T-helper 1 cell treated with Interleukin-12 subunit alpha and Interleukin-12 subunit beta and Interleukin-4 antibody, amounts not matched to agents 30 ng/mL and 1 ng/mL, for 36 hours (primary cell): ENCODE measurements at regions not wholly inside any gene's neighbourhood (a gene's known extent, or its start where the extent isn't known, plus 50 kb on each side); places are given as distances from the start of the nearest gene placed in this dataset.

ENCODE experiments used
- intact Hi-C: fragments of 100-400 bp; cut with micrococcal nuclease; formaldehyde crosslinking; loops from one replicate; pipeline ENCODE4 v1.15.1; 2024

DNA sequence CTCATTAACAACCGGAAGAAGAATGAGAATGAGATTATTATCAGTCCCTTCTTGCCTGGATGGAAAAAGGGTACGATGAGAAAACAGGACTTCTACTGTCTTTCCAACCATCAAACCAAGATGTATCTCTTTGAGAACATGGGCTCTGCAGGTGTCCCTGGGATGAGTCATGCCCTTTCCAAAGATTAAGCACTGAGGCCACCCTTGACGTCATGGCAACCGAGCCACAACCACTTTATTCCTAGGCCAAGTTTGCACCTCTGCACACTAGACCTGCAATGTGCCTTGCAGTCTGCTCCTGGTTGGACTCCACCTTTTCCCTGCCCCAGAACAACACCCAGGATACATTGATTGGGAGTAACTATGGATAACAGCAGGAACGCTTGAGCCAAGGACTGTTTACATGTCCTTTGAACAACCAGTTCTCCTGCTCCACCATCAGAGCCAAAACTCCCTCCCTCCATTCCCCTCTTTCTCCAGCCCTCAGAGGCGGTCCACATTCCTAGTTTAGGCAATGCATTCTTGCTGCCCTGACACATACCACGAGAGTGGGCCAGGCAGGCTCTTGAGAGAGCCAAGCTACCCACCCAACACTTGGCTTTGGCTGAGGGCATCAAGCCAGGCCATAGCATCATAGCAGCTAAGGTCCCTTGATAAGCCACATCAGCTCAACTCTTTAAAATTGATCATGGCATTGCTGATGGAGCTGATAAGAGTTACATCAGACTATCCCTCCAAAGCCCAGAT lies 310.7 kb downstream of the TNS1 start:
- intact Hi-C loops, result no loop called here

DNA sequence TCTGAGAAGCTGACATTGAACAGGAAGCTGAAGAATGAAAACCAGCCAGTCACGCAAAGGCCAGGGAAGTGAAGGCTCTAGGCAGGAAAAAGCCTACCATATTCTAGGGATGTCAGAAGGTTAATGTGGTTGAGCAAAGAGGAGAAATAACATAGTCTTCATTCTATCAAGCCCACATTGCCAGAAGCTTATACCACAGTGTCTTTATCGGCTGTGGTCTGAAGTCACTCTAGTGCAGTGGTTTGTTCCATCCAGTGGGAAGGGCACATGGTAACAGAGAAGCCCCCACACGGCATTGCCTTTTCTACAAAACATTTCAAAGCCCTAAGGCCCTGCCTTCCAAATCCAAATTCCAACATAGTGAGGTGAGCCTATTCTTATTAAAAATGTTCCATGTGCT lies 311.3 kb downstream of the TNS1 start:
- intact Hi-C loops, result no loop called here

DNA sequence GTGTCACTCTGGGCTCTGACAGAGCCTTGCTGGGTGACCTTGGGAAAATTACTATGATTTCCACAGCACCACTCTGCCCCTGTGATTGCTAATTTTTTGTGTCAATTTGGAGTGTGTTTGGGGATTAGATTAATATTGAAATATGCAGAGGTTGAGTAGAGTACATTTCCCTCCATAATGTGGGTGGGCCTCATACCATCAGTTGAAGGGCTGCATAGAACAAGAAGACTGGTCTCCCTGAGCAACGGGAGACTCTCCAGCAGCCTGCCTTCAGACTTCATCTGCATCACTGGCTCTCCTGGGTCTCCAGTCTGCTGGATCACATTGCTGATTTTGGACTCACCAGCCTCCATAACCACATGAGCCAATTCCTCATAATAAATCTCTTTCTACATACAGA lies 313.7 kb downstream of the TNS1 start:
- intact Hi-C loops, result no loop called here

DNA sequence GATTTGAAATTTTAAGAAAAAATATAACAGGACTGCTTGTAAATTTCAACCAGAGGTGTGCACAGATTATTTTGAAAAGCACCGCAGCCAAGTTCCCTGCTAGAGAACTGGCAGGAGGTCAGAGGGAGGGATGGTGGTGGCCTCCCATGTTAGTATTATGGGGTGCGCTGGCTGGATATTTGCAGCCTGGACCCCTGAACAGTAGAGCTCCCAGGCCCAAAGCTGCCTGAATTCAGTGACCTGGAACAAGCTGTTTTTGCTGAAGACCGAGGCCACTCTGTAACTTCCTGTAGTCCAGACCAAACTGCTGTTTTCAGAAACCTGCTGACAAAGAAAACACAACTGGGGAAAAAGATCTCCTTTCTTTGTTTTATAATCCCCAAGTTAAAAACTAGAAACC lies 314.3 kb downstream of the TNS1 start:
- intact Hi-C loops, result no loop called here

DNA sequence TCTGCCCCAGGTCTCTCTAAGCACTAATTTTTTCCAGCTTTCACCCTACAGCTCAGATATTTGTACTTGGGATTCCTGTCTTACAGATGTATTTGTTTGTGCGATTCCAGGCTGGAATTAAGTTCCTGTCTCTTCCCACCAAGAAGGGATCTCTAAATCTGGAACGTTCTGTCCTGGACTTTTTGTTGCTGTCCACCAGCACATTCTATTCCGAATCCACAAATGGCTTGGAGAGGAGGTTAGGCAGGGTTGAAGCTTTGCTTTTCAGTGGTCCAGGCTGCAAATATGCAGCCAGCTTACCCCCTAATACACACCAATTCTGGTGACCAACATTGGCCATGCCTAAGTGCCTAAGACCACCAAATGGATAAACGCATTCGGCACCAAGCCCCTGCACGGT lies 315.0 kb downstream of the TNS1 start:
- intact Hi-C loops, result no loop called here

DNA sequence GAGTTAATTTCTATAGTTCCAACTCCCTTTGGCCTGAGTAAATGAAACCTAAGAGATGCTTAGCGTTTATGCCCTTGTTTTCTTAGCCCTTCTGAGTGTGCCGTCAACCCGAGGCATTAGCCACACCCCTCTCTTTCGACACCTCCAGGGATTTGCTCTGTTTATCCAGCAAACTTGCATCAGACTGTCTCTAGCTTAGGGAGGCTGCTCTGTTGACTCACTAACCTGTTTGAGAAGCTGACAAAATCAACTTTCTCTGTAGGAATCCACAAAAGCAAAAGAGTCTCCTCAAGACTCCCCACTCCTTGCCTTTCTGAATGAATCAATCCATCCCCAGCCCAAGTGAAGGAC lies 317.6 kb downstream of the TNS1 start:
- intact Hi-C loops, result no loop called here

DNA sequence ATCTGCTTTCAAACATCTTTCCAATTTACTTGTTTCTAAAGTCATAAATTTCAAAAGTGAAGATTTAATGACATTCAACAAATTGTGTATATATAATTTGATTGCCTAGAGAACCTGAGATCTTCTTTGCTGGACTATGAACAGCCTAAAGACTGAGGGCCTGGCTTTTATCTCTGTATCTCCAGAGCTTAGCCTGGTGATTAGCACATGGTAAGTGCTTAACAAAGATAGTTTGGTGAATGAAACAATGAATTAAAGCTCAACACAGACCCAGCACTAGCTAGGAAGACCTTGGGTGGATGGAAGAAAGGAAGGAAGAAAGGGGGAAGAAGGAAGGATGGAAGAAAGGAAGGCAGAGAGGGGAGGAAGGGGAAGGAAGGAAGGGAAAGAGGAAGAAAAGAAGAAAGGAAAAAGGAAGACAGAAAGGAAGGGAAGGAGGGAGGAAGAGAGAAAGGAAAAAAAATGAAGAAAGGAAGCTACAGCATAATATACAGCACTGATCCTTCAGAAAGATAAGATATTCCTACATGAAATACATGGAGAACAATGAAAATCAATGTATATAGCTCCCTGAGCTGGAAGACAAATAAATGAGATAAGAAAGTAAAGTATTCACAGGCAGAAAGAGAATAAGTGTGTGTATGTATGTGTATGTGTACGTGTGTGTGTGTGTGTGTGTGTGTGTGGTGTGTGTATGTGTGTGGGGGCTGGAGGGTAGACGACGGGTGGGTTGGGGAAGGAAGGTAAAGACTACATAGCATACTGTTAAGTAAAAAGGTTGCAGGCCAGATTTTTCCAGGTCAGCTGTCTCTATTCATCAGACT lies 318.2 kb downstream of the TNS1 start:
- intact Hi-C loops, result no loop called here

DNA sequence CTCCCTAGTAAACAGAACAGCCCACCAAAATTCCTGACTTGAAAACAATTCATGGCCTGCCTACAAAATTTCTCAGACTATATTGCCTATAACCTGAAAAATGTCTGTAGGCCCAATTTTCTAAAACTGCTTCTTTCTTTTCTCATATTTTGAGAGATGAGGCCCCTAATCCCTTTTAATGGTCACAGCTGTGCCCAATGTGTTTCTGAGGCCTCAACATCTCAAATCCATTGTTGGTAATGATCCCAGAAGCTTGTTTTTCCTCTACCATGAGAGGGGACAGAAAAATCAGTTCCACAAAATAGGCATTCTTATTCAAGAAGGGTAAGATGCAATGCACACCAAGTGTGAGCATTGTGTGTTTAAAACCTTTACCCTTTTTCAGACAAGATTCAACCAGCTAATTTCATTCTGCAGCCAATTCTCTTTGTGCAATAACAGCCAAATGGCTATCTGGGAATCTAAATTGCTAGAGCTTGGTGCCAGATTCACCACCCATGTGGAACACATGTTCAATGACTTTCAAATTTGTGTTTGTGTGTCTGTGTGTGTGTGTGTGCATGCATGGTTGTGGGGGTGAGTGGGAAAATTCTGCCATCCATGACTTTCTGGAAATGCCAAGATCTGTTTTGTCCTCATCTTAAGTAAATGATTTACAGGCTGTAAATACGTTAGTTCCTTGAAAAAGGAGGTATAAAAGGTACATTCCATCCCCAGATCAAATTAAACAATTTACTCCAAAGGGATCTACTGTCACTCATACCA lies 319.5 kb downstream of the TNS1 start:
- intact Hi-C loops, result no loop called here

DNA sequence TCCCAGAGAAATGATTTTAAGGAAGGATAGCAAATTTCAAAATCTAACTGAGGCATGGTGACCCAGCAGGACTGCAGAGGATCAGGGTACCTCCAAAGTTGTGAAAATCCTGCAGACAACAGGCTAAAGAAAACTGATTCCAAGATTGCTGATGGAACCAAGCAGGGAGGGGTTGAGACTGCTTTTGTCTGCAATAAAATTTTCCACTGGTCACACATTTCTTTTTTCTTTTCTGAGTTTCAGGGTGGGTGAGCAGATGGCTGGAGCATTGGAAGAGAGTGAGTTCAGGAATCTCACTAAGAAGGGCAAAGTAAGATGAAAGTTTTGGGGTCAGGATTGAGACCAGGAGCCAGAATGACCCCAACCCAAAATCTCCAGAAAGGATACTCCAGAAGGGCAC lies 321.0 kb downstream of the TNS1 start:
- intact Hi-C loops, result no loop called here

DNA sequence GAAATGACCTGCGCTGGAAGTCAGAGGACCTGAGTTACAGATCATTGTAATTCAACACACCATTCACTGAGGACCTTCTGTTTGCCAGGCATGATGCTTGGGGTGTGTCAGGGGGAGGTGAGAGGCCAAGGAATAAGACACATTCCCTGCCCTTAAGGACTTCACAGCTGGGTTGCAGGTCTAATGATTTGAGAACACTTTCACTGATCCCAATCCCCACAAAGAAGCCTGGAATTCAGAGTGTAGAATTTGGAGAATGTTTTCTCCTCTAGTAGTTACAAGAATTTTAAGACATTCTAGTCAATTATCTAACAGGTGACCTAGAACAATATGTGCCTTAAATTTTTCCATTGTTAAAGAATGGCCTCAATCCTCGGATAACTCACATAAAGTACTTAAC lies 322.4 kb downstream of the TNS1 start:
- intact Hi-C loops, result no loop called here

DNA sequence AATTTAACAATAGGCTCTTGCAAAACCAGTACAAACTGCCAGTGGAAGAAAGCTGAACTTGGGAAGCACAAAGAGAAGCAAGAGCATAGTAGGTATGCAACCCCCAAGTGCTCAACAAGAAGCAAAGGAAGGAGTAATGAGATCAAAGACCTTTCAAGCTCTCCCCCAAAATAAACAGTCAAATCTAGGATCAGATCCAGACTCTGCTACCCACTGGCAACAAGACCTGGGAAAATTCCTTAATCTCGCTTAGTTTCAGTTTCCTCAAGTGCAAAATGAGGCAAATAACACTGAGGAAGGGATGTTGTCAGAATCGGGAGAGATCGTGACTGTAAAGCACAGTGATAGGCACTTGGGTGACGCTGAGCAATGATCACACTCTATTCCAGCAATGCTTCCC lies 329.2 kb downstream of the TNS1 start:
- intact Hi-C loops, result no loop called here

DNA sequence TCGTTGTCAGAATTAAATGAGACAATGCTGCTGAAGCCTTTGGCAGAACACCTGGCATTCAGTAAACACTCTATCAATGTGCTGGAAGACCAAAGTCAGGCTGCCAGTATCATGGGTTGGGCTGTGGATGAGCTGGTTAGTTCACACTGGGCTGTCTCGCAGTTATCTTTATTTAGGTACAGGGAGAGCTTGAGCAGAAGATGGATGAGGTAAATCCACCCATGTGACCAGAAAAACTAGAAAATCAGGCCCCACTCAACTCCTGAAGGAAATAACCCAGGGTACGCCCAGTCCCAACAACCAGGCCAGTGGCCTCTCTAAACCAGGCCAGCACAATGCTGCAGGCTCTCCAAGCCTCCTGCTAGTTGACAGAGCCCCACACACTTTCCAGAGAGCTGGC lies 330.3 kb downstream of the TNS1 start:
- intact Hi-C loops, result no loop called here

DNA sequence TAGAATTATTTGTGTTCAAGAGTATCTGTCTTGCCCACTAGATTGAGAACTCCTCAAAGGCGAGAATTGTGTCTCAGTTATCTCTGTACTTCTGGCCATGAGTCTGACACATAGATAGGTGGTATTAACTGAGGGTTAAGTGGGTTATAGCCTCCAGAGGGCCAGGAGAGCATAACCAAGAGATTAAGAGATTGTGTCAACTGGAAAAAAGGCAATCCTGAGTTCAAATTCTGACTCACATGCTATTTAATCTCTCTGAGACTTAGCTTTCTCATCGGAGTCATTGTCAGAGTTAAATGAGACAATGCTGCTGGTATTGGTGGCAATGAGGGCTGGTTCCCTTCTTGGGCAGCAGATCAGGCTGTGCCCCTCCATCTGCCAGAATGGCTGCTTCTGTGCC lies 330.9 kb downstream of the TNS1 start:
- intact Hi-C loops, result no loop called here

DNA sequence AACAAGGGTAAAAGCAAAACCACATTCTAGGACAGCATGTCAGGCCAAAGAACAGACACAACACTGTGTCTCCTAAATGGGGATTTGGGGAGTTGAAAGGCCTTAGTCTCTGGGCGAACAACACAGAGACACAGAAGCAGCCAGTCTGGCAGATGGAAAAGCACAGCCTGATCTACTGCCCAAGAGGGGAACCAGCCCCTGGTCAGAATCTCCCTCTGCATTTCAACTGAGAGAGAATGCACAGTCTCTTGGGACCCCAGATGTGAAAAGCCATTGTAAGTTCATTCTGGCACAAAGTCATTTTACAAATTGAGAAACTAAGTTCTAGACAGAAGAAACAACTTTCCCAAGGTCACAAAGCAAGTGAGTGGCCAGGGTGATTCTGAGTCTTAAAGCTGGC lies 331.7 kb downstream of the TNS1 start:
- intact Hi-C loops, result no loop called here

DNA sequence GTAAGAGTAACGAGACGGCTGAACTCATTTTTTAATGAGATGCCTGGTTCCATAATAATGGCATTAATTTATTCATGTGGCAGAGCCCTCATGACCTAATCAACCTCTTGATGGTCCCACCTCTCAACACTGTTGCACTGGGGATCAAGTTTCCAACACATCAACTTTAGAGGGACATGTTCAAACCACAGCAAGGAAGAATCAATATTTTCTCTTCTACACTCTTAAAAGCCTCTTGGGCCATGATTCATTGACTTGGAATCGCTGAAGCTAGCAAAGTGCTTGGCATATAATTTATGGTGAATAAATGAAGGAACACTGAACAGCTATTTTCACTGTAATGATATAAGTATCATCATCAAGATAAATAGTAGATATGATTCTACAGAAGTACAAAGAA lies 333.0 kb downstream of the TNS1 start:
- intact Hi-C loops, result no loop called here

DNA sequence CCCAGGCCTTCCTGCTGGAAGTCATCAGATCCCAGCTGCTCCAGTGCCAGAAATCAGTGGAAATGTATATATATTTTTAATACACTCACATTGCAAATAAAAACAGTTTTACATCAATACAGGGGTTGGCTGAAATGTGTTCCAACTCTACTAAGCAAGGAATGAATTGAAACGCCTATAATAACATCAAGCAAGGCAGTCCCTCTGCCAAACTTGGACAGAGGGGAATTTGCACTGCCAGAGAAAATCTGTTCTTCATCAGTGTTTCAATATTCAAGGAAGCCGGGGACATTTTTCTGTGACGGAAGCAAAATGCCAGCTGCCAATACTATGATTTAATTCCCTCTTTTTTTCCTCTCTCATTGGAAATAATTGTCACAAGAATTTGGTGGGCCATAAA lies 335.3 kb downstream of the TNS1 start:
- intact Hi-C loops, result no loop called here

DNA sequence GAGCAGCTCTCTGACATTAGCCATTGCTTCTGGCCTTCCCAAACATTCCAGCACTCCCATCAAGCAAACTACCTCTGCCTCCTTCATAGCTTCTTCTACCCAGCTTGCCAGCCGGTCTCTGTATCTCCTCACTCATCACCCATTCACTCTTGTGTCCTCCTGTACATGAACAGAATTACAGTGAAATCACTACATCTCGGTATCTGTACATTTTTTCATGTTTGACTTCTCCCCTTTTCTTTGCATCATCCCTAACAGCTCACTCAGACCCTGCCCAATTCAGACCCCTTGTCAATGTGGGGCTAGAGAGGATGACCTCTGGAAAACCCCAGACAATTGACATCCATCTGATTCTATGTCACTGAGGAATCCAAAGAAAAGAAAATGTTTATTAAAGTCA lies 335.8 kb downstream of the TNS1 start:
- intact Hi-C loops, result no loop called here

DNA sequence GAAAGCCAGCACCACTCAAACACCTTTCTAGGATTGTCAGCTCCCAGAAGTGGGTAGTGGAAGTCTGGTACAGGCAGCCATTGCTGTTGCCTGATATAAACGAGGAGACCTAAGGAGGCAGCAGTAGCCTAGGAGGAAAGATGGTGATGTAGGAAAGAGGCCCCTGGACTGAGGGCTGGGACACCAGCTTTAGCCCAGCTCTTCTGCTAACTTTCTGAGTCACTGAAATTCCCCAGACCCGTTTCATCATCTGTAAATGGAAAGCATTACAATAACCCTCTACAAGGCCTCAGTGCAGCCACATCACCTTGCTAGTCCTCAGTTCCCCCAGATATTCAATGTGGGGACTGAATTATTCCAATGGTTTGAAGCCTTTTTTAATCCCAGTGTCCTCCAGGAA lies 336.5 kb downstream of the TNS1 start:
- intact Hi-C loops, result no loop called here

DNA sequence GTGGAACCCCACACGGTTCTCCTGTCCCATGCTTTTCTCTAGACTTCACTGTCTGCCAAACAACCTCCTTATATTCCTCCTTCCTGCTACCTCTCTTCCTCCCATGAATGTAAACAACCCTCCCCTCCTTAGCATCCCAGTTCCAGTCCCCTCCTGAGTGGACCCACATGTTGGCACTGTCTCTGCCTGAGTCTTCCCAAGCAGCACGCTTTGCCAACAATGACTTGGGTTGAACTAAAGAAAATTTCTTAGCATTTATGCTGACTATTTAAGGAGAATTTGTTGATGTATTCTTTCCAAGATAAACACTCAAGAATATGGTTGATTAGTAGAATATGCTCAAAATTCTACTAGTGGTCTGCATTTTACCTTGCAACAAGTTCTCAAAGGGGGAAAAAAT lies 338.0 kb downstream of the TNS1 start:
- intact Hi-C loops, result no loop called here

DNA sequence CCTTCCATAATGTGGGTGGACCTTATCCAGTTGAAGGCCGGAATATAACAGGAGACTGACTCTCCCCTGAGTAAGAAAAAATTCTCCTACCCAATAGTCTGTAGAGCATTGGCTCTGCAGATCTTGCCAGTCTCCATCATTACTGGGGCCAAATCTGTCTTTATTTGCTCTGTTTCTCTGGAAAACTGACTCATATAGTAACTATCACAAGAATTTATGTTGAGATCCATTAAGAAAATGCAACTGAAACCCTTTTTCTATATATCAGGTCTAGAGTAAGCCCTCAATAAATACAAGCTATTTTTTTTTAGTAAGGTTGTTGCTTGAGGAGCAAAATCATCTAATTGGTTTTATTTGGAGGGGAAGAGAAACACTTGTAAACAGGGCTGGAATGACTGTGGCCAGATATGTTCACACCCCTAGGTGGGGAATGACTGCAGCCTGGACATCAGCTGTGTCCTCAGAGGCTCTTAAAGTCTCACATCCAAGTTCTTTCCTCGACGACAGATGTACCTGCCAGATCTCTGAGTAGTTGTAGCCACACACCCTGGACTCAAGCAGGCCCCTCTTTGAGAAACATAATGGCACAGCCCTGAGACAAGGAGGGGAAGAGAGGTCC lies 339.7 kb downstream of the TNS1 start:
- intact Hi-C loops, result no loop called here

DNA sequence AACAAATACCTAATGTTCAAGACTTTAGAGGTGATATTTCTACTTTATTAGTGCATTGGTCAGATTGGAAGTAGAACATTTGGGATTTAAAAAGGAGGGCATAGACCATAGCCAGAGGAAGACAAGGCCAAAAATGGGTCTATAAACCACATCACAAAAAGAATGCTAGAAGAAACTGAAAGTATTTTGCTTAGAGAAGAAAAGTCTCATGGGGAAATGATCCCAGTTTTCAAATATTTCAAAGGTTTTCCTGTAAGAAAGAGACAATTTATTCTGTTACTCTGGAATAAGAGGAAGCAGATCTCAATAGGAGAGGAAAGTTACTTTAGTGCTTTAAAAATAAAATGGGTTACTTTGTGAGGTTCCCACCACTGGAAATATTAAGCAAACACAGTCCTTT lies 341.4 kb downstream of the TNS1 start:
- intact Hi-C loops, result no loop called here

DNA sequence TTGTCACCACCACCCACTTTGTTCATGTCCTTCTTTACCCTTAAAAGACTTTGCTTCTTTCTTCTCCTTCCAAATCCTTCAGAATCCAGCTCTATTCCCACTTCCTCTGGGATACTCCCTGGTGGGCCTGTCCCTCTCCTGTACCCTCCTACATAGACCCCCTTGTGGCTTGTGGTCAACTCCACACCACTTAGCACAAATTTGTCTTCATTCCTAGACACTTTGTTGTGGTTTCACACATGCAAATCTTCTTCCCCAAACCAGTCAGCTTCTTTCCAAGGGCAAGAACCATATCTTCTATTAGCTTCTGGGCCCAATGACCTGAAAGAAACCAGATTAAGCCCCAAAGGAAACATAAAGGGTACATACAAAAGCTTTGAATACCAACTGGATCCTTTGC lies 342.4 kb downstream of the TNS1 start:
- intact Hi-C loops, result no loop called here
